A673 (cell line): ENCODE measurements at regions not wholly inside any gene's neighbourhood (a gene's known extent, or its start where the extent isn't known, plus 50 kb on each side); places are given as distances from the start of the nearest gene placed in this dataset.

ENCODE experiments used
- CTCF ChIP-seq: fragments of 300-800, 200-600 bp; sonication (generic); conservative IDR thresholded peaks from 2 replicates; pipeline ENCODE4 v1.5.1; 2017; ENCODE audit warnings: low read depth, mild to moderate bottlenecking, antibody characterized with exemption, low read length, moderate library complexity, mixed read lengths
- EZH2 ChIP-seq: fragments of 200-600 bp; sonication (generic); IDR thresholded peaks from 2 replicates; pipeline ENCODE4 v1.6.1; 2017; ENCODE audit warnings: borderline replicate concordance, low read depth, mild to moderate bottlenecking, mixed read lengths, antibody characterized with exemption, low read length; ENCODE audit not compliant: poor library complexity, severe bottlenecking

GRCh38 chr3:44042772-44043171 is 198.9 kb upstream of the TOPAZ1 start:
- TF ChIP-seq CTCF (no peak), EZH2 (no peak)
